ENCODE measurements at regions not wholly inside any gene's neighbourhood (a gene's known extent, or its start where the extent isn't known, plus 50 kb on each side); places are given as distances from the start of the nearest gene placed in this dataset.

DNA sequence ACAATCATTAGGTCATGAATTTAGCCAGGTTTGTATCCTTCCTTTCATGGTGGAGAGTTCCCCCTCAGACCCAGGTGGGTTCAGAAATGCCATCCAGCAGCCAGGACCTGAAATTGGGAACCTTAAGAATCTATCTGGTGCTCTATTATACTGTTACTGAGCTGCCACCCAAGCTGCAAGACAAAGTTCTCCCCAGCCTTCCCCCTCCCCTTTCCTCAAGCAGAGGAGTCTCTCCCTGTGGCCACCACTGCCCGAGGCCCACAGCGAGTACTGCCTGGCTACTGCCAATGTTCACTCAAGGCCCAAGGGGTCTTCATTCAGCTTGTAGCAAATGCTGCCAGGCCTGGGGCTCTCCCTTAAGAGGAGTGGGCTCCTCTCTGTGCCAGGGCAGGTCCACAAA, 133.8 kb downstream of the TMEM38B start:
- H3K27ac ChIP-seq, result no peak overlapping the region
- TF ChIP-seq, protein P1, sequence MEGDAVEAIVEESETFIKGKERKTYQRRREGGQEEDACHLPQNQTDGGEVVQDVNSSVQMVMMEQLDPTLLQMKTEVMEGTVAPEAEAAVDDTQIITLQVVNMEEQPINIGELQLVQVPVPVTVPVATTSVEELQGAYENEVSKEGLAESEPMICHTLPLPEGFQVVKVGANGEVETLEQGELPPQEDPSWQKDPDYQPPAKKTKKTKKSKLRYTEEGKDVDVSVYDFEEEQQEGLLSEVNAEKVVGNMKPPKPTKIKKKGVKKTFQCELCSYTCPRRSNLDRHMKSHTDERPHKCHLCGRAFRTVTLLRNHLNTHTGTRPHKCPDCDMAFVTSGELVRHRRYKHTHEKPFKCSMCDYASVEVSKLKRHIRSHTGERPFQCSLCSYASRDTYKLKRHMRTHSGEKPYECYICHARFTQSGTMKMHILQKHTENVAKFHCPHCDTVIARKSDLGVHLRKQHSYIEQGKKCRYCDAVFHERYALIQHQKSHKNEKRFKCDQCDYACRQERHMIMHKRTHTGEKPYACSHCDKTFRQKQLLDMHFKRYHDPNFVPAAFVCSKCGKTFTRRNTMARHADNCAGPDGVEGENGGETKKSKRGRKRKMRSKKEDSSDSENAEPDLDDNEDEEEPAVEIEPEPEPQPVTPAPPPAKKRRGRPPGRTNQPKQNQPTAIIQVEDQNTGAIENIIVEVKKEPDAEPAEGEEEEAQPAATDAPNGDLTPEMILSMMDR (IDR thresholded peaks at IDR 0.05), result no peak
- TF ChIP-seq ZFX (IDR thresholded peaks at IDR 0.05; ENCODE audit: borderline replicate concordance), result no peak

DNA sequence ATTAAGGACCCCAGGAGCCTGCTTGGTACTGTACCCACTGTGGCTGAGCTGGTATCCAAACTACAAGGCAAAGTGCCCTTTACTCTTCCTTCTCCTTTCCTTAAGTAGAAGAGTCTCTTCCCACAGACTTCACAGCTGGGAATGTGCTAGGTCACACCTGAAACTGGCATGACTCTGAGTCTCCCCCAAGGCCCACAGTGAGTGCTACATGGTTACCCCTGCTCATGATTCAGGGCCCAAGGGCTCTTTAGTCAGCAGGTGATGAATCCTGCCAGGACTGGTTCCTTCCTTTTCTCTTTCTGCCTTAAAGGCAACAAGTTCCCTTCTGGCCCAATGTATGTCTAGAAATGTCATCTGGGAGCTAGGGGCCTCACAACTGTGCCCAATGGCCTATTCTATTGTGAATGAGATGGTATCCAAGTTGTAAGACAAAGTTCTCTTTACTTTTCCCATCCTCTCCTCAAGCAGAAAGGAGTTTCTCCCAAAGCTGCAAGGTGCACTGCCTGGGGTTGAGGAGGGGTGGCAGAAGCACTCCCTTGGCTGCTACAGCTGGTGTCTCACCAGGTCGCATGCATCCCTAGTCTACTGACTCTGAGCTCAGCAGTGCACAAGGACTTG, 134.4 kb downstream of the TMEM38B start:
- H3K27ac ChIP-seq, result no peak overlapping the region
- TF ChIP-seq, protein P1 (IDR thresholded peaks at IDR 0.05), result no peak
- no peak for TF ChIP-seq ZFX (IDR thresholded peaks at IDR 0.05; ENCODE audit: borderline replicate concordance)

DNA sequence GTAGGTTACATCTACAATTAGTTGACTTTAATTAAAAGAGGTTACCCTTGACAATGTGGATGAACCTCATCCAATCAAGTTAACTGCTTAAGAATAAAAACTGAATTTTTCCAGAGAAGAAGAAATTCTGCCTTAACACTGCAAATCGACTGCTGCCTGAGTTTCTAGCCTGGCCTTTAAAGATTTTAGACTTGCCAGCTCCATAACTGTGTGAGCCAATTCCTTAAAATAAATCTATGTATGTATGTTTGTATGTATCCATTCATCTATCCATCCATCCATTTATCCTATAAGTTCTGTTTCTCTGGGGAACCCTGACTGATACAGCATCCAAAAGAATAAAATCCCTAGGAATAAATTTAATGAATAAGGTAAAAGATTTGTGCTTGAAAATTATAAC, 136.1 kb downstream of the TMEM38B start:
- TF ChIP-seq, protein P1 (IDR thresholded peaks at IDR 0.05), result no peak
- no peak overlapping the region for H3K27ac ChIP-seq

DNA sequence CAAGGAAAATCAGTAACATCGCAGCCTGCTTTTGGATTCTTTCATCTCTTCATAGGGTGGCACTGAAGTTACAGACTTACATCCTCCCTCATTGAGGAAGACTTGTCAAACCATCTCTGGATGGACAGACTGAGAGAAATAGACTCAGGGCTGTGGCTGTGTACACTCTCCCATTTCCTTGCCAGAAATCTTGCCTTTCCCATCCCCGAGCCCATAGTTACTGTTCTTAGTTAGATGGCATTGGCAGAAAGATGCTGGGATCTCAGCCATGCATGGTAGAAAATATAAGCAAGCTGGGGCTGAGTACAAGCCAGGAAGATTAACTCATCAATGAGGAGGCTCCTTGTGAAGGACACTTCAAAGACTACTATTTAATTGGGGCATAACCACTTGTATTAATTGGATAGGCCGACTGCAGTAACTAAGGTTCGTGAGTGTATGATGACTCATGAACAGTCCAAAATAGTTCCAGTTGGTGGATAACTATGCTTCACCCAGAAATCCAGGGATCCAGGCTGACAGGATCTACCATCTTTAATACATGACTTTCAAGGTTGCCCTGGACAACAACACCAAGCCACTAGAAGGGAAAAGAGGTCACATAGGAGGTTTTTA, 137.9 kb downstream of the TMEM38B start:
- TF ChIP-seq, protein P1 (IDR thresholded peaks at IDR 0.05), result no peak
- TF ChIP-seq ZFX (IDR thresholded peaks at IDR 0.05; ENCODE audit: borderline replicate concordance), result no peak
- H3K27ac ChIP-seq, result no peak overlapping the region

DNA sequence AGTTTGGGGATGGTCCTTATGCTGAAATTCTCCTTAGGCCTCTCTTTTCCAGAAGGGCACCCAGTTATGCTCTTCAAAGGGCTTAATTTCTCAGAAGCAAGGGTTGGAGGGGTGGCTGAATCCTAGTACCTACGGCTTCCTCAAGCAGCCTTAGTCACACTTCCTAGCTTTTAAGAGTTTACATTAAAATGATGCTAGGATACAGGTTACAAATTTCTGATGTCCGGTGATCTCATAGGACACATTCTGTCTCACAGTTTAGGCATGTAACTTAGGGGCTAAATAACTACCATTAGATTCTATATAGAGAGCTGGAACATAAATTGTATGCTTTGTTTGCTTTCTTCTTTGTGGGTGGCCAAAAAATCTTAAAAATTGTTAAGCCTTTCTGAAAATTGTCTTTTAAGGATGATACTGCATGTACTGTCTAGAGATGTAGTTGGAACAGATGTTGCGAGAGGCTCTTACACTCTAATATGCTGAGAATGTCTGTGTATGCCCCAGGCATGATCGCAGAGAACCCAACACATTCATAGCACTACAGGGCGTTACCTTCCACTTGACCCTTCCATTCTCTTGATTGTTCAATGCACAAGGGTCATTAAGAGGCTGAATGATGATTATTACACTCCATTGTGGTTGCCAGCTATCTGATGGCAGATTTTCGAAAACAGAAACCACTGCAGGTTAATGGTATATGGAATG, 139.1 kb downstream of the TMEM38B start:
- TF ChIP-seq, protein P1 (IDR thresholded peaks at IDR 0.05), result no peak
- no peak for TF ChIP-seq ZFX (IDR thresholded peaks at IDR 0.05; ENCODE audit: borderline replicate concordance)

DNA sequence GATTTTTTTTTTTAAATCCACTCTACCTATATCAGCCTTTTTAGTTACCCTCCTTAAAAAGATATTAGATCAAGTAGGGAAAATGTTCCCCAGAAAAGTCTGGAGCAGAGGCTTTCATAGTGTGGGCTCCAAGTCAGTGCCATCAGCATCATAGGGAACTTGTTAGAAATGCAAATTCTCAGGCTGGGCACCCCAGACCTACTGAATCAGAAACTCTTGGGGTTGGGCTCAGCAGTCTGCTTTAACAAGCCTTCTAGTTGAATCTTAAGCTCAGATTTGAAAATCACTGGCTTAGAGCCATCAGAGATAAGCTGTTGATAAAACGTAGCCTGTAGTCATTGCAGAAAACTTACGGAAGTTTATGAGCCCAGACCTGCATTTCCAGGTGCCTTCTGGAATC, 140.1 kb downstream of the TMEM38B start:
- TF ChIP-seq, protein P1 (IDR thresholded peaks at IDR 0.05), result no peak
- no peak for TF ChIP-seq ZFX (IDR thresholded peaks at IDR 0.05; ENCODE audit: borderline replicate concordance)
- H3K27ac ChIP-seq, result no peak overlapping the region

More for the DNA sequence above, 139.1 kb downstream of the TMEM38B start:
- H3K27ac ChIP-seq, result no peak overlapping the region

DNA sequence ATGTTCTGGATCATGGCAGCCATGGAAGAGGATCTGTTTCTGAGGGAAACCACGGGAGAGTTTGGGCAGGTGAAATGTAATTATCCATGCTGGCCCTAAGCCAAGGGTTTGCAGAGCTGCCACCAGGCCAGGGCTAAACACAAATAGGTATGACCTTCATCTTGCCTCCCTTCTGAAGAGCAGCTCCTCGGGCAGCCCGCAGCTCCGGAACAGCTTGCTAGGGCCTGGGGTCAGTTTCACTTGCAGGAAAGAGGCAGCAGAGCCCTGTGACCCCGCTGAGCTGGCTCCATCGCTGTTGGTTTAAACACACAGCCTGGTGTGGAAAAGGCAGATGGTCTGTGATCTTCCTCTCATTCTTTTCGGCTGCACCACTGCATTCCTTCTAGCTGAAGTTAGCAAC, 141.4 kb downstream of the TMEM38B start:
- no peak overlapping the region for H3K27ac ChIP-seq
- TF ChIP-seq, protein P1 (IDR thresholded peaks at IDR 0.05), result no peak
- TF ChIP-seq ZFX (IDR thresholded peaks at IDR 0.05; ENCODE audit: borderline replicate concordance), result no peak

Measured in 22Rv1 (cell line).